ENCODE measurements at regions not wholly inside any gene's neighbourhood (a gene's known extent, or its start where the extent isn't known, plus 50 kb on each side); places are given as distances from the start of the nearest gene placed in this dataset.
"Not testable (repeated sequence)": the region's sequence is repeated elsewhere in the genome, so short reads cannot be mapped to it uniquely, and the experiment has no call there.

- no peak for DNase-seq (ENCODE audit: low spot score)
Measured at GRCh38 chr16:24624102-24624501, 84.7 kb downstream of the RBBP6 start.

DNA sequence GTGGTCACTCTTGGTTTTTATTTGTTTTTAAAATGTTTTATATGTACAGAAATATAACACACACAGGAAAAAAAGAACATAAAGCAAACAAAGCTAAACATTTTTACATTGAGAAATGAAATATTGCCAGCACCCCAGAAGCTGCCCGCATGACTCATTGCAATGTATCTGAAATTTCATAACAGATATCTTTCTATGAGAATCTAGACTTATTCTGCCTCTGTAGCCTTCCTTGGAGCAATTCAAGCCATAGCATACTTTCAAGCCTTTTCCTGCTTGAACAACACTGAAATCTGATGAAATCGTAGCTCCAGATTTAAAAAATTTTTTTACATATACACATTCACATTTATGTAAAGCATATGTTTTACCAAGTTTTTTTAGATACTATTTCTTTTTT lies 86.9 kb downstream of the RBBP6 start:
- no peak for DNase-seq (ENCODE audit: low spot score)

DNA sequence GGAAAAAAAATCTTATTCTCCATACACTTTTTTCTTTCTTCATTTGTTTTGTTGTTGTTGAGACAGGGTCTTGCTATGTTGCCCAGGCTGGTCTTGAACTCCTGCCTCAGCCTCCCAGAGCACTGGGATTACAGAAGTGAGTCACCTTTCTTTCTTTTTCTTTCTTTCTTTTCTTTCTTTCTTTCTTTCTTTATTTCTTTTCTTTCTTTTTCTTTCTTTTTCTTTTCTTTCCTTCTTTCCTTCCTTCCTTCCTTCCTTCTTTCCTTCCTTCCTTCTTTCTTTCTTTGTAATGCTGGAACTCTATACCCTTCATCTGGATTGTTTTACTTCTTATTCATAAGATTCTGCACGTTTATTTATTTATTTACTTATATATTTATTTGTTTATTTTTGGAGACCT lies 94.5 kb upstream of the TNRC6A start:
- DNase-seq (ENCODE audit: low spot score) = no peak

DNA sequence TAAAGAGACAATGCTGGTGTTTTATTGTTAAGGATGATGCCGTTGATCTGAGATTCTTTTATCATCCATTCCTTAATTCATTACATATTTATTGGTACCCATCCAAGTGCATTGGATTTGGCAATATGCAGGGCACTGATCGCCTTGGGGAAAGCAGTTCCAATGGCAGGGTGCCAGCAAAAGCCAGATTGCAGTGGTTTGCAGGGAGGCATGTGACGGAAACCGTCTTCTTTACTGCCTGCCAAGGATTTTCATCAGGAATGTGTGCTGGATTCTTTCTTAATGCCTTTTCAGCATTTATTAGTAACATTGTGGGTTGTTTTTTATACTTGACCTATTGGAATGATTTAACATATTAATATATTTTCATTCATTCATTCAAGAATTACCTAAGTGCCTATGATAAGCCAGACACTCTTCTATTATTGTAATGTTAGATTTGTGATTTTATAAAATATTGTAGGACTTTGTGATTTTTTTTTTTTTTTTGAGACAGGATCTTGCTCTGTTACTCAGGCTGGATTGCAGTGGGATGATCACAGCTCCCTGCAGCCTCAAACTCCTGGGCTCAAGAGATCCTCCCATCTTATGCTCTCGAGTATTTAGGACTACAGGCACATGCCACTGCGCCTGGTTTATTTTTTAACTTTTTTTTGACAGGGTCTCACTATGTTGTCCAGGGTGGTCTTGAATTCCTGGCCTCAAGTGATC lies 93.4 kb upstream of the TNRC6A start:
- DNase-seq (ENCODE audit: low spot score) = peak; percentile 93

- no peak for DNase-seq (ENCODE audit: low spot score)
Measured at GRCh38 chr16:24639769-24640168, 89.7 kb upstream of the TNRC6A start.

GRCh38 chr16:24643489-24643888 lies 86.0 kb upstream of the TNRC6A start:
- DNase-seq (ENCODE audit: low spot score) = no peak

DNA sequence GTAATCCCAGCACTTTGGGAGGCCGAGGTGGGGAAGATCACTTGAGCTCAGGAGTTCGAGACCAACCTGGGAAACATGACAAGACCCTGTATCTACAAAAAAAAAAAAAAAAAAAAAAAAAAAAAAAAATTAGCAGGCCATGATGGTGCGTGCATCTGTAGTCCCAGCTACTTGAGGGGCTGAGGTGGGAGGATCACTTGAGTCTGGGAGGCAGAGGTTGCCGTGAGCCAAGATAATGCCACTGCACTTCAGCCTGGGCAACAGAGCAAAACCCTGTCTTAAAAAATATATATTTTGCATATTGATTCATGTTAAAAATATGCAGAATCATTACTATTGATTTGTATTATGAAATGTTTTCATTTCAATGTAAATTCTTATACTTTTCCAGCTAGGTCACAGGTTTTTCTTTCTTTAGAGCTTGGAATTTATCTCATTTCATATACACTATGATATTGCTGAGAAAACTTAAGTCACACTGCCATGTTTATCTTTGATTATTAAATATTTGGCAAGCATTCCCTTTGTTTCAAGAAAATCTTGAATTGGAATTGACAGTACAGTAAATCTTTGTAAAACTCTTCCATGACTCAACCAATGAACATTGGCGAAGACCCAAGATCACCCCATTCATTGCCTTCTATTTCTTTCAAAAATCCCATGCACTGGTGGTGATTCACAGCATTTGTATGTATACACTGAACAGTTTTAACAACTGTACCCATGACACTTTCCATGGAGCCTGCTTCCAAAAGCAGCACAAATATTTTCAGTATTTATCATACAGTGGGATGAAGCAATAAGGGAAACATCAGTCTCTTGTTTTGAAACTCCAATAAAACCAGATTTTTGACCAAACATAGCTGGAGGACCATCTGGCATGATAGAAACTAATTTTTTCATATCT lies 83.5 kb upstream of the TNRC6A start:
- peak; percentile 87 for DNase-seq (ENCODE audit: low spot score)

DNA sequence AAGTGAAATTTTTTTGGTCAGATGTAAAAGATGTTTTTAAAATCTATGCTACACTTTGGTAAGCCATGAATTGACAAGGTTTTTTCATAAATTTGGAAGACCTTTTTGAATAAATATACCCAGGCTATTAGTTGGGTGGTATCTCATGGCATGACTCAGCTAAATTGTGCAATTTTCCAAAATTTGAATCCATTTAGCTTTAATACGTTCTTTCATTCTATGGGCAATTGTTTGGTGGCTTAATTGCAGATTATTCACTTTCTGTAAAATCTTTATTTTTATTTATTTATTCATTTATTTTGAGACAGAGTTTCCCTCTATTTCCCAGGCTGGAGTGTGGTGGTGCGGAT lies 82.8 kb upstream of the TNRC6A start:
- DNase-seq (ENCODE audit: low spot score) = no peak

DNA sequence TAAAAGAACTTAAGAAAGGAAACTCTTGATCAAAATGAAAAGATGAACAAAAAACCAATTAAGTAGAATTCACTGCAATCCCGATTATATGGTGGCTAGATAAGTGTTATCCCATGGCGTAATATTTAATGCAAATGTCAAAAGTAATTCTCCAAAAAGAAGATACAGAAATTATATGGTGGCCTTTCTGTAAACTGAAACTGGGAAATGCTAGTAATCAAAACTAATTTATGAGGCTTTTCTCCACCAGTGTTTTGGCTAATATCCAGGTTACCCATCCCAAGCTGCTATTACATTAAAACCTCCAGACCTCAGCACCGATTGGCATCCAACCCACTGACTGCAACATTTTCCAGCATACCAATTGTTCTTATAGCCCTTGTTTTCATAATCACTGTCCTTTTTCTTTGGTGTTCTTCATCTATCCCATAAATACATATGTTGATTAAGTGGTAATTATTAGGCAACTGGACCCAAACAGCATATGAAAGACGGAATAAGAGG lies 77.2 kb upstream of the TNRC6A start:
- no peak for DNase-seq (ENCODE audit: low spot score)

- DNase-seq (ENCODE audit: low spot score) = no peak
Measured at GRCh38 chr16:24652803-24653202, 76.6 kb upstream of the TNRC6A start.

DNA sequence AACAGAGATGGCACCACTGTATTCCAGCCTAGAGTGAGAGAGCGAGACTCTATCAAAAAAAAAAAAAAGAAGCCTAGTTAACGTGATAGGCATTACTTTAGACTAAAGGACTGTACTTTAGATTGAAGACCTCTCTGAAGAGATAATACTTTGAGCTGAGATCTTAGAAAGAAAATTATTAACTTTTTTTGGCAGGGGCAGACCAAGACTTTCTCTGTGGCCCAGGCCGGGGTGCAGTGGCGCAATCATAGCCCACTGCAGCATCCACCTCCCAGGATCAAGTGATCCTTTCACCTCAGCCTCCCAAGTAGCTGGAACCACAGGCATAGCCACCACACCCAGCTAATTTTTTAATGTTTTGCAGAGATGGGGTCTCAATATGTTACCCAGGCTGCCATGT lies 75.7 kb upstream of the TNRC6A start:
- no peak for DNase-seq (ENCODE audit: low spot score)

GRCh38 chr16:24665942-24666341 lies 63.5 kb upstream of the TNRC6A start:
- DNase-seq (ENCODE audit: low spot score) = not testable (repeated sequence)

DNA sequence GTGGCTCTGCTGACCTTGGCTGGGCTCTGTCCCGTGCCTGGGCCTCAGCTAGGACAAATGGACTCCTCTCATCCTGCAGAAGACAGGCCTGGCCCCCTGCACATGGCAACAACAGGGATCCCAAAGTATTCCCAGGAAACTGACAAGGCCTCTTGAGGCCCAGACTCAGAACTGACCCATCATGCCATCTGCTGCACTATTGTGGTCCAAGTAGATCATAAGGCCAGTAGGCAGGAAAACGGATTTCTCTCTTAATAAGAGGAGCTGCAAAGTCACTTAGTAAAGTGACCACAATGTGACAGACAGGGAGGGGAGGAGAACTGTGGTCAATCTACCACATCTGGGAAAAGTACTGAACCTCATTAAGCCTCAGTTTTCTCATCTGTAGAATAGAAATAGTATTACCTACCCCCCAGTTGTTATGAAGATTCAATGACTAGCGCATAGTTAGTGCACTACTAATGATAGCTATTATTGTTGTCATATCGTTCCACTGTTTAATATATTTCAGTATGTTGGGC lies 62.1 kb upstream of the TNRC6A start:
- no peak for DNase-seq (ENCODE audit: low spot score)

DNA sequence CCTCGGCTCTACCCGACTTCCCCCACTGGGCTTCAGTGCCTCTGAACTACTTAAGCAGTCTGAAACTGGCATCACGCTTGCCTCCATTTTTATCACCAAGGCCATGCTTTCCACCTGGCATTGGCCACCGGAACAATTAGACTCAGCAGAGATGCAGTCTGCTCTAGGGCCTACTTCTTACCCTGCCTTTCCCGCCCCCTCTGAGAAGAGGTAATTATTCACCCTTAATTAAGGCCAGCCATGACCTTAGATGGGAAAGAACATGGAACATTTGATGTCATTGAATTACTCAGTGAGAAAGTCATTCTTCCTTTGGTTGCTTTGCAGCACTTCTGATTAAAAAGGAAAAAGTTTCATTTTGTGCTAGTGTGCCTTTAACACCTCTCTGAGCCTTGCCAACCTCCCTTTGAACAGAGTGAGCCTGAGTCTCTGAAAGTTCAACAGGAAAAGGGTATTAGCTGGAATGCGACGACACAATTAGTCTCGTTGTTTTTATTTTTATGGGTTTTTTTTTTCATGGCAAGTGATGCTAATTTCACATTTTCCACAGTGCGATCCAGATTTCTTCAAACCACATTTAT lies 60.9 kb upstream of the TNRC6A start:
- peak; percentile 64 for DNase-seq (ENCODE audit: low spot score)

DNA sequence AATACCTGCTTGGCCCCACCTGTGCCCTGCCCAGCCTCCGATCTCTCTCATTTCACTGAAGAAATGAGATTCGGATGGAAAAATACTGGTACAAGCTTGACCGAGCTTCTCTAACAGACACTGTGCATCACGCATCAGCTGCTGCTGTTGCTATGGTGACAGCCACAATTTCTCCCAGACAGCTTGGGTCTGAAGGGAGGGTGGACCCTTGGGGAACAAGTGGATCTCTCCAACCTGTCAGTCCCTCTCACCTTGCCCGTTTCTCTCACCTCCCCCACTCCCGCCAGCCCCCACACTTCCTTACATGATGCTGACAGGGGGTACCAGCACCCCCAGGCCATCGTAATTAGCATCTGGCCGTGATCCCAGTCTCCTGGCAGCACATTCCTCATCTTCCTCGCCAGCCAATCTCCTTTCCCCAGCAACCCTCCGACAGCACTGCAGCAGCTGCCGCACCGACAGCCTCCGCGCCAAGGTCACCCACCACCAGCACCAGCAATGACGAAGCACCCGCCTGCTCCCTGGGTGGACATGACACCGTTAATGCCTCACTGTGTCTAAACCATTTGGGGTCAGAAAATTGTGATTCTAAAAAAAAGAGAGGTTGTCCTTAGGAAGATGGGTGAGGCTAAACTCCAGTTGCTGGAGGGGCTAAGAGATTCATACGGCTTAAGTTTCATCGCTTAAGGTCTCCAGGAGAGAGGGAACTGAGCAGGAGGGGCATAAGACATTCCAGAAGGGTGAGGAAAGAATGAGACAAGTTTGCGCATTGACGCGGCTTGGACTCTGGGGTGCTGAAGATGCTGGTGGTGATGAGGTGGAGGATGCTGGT lies 58.6 kb upstream of the TNRC6A start:
- peak; percentile 80 for DNase-seq (ENCODE audit: low spot score)

- no peak for DNase-seq (ENCODE audit: low spot score)
Measured at GRCh38 chr16:24671455-24671954, 57.9 kb upstream of the TNRC6A start.

DNA sequence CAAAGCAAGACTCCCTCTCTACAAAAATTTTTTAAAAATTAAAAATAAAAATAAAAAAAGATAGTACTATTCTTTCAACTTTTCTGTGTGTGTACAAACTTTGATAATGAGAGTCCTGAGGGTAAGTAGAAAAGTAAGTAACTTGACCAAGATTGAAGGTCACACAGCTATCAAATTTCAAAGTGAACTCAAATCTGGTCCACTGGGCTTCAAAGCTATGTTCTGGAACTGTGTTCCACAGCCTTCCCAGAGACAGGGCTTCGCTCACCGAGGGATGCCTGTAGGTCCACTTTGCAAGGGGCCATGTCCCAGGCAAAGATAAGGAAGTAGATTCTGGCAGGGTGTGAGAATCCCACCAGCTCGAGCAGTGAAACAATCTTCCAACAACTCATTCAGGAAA lies 56.3 kb upstream of the TNRC6A start:
- DNase-seq (ENCODE audit: low spot score) = no peak

- DNase-seq (ENCODE audit: low spot score) = no peak
Measured at GRCh38 chr16:24674877-24675276, 54.6 kb upstream of the TNRC6A start.

- no peak for DNase-seq (ENCODE audit: low spot score)
Measured at GRCh38 chr16:24677388-24677787, 52.1 kb upstream of the TNRC6A start.
